ENCODE measurements at regions not wholly inside any gene's neighbourhood (a gene's known extent, or its start where the extent isn't known, plus 50 kb on each side); places are given as distances from the start of the nearest gene placed in this dataset.
"Not testable (repeated sequence)": the region's sequence is repeated elsewhere in the genome, so short reads cannot be mapped to it uniquely, and the experiment has no call there.

GRCh38 chr22:19599004-19599403 lies 74.8 kb upstream of the CLDN5 start:
- no peak overlapping the region for H3K4me3 ChIP-seq
- 81 to 85% methylated on average over 5 of the region's 5 CpGs for WGBS, 2 donors
- H3K36me3 ChIP-seq (replicated peaks in 1 of 2; ENCODE audit: insufficient read depth in 1 of 2, low read depth in 2 of 2) = no peaks in the 10 kb centered on the region
- DNase-seq (no peak), ATAC-seq (no peak)
- intact Hi-C loops (cut with DNase I) = no loop called here
- H3K9me3 ChIP-seq = no peaks in the 10 kb centered on the region
- H3K27ac ChIP-seq = no peak overlapping the region
- TF ChIP-seq POLR2A (IDR thresholded peaks at IDR 0.05) (no peak), CTCF (IDR thresholded peaks at IDR 0.05) (no peak)
- no peaks in the 10 kb centered on the region for H3K27me3 ChIP-seq
- H3K4me1 ChIP-seq = no peaks in the 10 kb centered on the region

GRCh38 chr22:19599626-19600243 lies 75.5 kb upstream of the CLDN5 start:
- 55 to 63% methylated on average over 10 to 11 of the region's 12 CpGs for WGBS, 2 donors
- ATAC-seq = no peak

GRCh38 chr22:19603346-19603745 lies 79.1 kb upstream of the CLDN5 start:
- H3K36me3 ChIP-seq (replicated peaks in 1 of 2; ENCODE audit: insufficient read depth in 1 of 2, low read depth in 2 of 2); H3K27me3 ChIP-seq; H3K27ac ChIP-seq; ATAC-seq; H3K4me3 ChIP-seq; DNase-seq; H3K9me3 ChIP-seq; H3K4me1 ChIP-seq; intact Hi-C loops (cut with DNase I): not testable (repeated sequence)
- 73 to 94% methylated on average over 4 of the region's 4 CpGs for WGBS, 2 donors

More at GRCh38 chr22:19599626-19600243, 75.5 kb upstream of the CLDN5 start:
- H3K36me3 ChIP-seq (replicated peaks in 1 of 2; ENCODE audit: insufficient read depth in 1 of 2, low read depth in 2 of 2) = no peaks in the 10 kb centered on the region
- TF ChIP-seq CTCF (IDR thresholded peaks at IDR 0.05) (no peak), POLR2A (IDR thresholded peaks at IDR 0.05) (no peak)
- H3K4me3 ChIP-seq = no peak overlapping the region
- H3K9me3 ChIP-seq = no peaks in the 10 kb centered on the region
- no peak overlapping the region for H3K27ac ChIP-seq
- no peaks in the 10 kb centered on the region for H3K27me3 ChIP-seq
- H3K4me1 ChIP-seq = no peaks in the 10 kb centered on the region
- DNase-seq = no peak
- intact Hi-C loops (cut with DNase I) = no loop called here

GRCh38 chr22:19603767-19604166 lies 79.6 kb upstream of the CLDN5 start:
- ATAC-seq (no peak), DNase-seq (no peak)
- WGBS, 2 donors = 78 to 79% methylated on average over 3 of the region's 3 CpGs
- TF ChIP-seq POLR2A (IDR thresholded peaks at IDR 0.05) (no peak), CTCF (IDR thresholded peaks at IDR 0.05) (no peak)
- Histone ChIP-seq H3K27me3 (no peaks in the 10 kb centered on the region), H3K9me3 (no peaks in the 10 kb centered on the region), H3K4me3 (no peak overlapping the region), H3K4me1 (no peaks in the 10 kb centered on the region), H3K27ac (no peak overlapping the region), H3K36me3 (replicated peaks in 1 of 2; ENCODE audit: insufficient read depth in 1 of 2, low read depth in 2 of 2) (no peaks in the 10 kb centered on the region)
- intact Hi-C loops (cut with DNase I) = no loop called here

GRCh38 chr22:19604711-19605268 lies 80.6 kb upstream of the CLDN5 start:
- Histone ChIP-seq H3K9me3 (no peaks in the 10 kb centered on the region), H3K36me3 (replicated peaks in 1 of 2; ENCODE audit: insufficient read depth in 1 of 2, low read depth in 2 of 2) (no peaks in the 10 kb centered on the region), H3K4me1 (no peaks in the 10 kb centered on the region), H3K27me3 (no peaks in the 10 kb centered on the region), H3K27ac (no peak overlapping the region), H3K4me3 (no peak overlapping the region)
- ATAC-seq (no peak), DNase-seq (no peak)
- WGBS, 2 donors = 64 to 80% methylated on average over 9 of the region's 9 CpGs
- intact Hi-C loops (cut with DNase I) = no loop called here
- TF ChIP-seq POLR2A (IDR thresholded peaks at IDR 0.05) (no peak), CTCF (IDR thresholded peaks at IDR 0.05) (no peak)
